ENCODE measurements at regions not wholly inside any gene's neighbourhood (a gene's known extent, or its start where the extent isn't known, plus 50 kb on each side); places are given as distances from the start of the nearest gene placed in this dataset.

DNA sequence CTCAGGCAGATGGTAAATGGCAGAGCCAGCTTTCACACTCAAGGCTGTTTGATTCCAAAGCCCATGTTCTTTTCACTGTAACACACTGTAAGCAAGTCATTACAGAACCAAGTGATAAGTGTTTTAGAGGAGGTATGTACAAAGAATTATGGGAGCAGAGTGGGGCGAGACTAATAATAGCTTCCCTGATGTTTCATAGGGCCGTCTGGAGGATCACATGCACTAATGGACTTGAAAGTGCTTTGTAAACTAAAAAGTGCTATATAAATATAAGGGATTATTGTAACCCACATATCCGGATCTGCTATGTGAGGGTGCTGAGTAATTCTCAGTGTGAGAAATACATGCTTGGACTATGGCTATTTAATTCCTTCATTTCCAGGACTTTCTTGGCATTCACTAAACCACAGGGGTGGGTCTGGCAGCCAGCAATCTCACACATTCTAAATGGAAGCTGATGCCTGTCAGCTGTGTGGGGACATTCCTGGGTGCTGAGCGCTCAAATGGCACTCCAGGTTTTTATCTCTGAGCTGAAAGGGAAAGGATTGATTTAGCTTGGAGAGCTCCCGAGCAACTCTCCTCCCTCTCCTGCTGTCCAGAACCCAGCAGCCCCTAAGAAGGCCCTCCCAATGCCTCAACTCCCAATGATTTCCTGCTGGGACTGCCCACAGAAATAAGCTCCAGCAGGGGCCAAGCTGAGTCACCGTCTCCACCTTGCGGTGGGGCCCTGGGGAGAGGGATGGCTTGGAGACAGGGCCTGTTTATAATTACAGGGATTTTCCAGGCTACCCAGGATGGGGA lies 222.8 kb downstream of the SOX11 start:
- DNase-seq (ENCODE audit: low read depth in 2 of 2, low spot score in 1 of 2), result no peak

DNA sequence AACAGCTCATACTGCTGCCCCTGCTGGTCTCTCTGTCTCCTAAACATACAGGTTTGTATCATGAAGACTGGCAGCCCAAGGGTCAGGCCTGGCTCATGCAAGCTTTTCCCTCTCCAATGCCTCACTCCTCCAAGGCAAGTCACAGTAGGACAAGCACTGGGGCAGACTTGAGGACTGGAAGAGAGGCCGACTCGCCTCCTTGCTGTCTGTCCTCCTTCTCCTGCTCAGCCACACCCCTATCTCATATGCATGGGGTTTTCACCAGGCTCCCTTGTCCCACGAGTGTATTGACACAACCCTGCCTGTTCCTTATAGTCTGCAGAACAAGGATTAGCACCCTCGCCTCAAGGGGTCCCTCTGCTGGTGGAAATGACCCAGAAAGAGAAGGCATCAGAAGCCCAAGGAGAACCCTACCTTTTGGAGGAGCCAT lies 223.7 kb downstream of the SOX11 start:
- DNase-seq (ENCODE audit: low read depth in 2 of 2, low spot score in 1 of 2), result no peak

DNA sequence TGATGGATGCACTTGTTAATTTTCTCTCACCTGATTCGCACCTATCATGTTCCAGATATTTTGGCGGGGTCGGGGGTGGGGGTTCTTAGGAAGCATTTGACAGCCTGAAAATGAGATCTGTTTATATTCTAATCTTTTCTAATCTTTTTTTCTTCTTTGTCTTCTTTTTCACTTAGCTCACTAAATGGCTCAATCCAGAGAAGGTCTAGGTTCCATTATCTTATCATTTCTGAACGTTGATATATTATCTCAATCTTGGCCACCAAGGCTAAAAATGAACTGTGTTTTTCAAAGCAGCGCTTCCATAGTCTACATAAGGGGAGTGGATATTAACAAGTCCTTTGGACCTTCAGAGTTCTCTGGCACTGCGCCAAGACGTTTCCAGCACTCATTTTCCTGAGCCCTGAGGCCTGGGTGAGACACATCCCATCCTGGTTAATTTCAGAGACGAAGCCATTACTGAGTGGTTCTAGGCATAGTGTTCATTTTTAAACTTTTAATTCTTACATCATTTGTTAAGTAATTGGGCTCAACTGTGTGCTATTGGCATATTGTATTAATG lies 229.0 kb downstream of the SOX11 start:
- no peak for DNase-seq (ENCODE audit: low read depth in 2 of 2, low spot score in 1 of 2)

DNA sequence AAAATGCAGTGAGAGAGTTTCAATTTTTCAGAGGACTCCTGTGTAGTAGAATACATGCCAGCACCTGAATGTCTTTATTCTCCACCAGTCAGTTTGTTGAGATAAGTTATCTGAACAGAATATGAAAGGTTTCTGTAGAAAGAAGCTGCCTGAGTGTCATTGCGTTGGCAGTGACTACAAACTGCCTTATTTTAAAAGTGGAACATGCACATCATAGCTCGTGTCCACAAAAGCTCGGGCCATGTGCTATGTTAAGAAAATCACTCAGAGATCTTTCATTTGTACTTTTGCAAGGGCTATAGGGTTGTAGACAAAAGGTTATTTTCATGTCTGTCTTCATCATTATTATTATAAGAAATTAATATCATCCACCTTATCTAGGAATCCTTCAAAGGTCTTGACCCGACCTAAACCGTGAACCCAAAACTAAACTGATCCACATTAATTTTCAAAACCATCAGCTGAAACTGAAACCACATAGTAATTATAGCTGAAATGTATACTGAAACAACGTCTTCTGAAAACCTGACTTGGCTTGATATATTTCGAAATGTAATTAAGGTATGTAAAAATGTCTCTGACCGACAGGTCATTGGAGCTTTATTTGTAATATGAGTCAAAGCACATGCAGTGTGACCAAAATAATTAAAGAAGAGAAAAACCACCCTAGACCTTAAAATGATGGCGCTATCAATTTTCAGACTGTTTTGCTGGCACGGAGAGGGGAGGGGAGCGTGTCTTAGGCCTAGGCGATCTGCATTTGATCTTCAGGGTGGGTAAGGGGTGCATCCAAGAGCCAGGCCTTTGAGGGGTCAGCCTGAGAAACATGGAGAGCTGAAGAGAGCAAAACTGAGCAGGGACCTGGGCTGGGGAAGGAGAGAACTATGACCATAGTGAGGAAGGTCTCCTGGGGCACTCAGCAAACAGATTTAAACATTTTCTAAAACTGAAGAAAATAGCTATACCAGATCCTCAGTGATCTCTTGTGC lies 232.1 kb downstream of the SOX11 start:
- no peak for DNase-seq (ENCODE audit: low read depth in 2 of 2, low spot score in 1 of 2)

DNA sequence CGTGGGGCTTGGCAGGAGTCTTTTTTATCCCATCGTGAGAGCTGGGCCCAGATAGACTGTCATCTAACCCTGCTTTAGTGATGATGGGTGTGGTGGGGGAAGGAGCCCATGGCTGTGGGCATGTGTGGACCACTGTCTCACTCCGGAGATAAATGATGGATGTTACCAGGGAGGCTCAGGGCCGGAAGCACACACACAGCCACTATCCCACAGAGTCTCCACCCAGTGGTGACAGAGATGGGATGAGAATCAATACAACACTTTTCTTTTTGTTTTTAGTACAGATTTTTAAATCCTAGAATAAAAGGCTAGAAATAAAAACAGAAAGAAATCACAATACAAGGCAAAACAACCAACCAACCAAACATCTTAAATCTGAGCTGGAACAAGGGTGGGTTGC lies 233.4 kb downstream of the SOX11 start:
- no peak for DNase-seq (ENCODE audit: low read depth in 2 of 2, low spot score in 1 of 2)

DNA sequence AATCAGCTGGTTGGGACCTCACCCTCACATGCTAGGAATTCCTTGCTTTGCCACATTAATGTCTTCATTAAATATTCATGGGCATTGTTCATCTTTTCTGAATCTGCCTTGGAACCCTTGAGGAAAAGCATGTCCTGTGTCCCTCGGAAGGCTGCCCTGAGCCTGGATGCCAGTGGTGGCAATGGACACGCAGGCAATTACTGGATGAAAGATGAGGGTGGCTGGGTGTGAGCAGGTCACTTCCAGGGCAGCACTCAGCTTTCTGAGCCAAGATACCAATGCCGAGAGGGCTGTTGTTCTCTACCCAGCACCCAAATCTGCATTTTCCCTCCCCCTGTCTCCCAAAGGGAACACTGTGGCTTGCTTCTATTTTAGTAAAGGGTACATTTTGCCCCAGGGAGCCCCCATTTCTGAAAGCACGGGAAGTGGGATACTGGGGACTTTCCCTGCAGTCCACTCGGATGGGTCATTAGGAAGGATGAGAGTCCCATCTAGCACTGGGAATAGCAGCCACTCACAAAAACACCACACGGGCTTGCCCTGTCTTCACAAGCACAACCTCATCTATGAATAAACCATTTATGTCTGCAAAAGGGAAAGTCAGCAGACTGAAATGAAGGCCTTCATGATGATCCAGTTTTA lies 234.8 kb downstream of the SOX11 start:
- DNase-seq (ENCODE audit: low read depth in 2 of 2, low spot score in 1 of 2), result no peak

DNA sequence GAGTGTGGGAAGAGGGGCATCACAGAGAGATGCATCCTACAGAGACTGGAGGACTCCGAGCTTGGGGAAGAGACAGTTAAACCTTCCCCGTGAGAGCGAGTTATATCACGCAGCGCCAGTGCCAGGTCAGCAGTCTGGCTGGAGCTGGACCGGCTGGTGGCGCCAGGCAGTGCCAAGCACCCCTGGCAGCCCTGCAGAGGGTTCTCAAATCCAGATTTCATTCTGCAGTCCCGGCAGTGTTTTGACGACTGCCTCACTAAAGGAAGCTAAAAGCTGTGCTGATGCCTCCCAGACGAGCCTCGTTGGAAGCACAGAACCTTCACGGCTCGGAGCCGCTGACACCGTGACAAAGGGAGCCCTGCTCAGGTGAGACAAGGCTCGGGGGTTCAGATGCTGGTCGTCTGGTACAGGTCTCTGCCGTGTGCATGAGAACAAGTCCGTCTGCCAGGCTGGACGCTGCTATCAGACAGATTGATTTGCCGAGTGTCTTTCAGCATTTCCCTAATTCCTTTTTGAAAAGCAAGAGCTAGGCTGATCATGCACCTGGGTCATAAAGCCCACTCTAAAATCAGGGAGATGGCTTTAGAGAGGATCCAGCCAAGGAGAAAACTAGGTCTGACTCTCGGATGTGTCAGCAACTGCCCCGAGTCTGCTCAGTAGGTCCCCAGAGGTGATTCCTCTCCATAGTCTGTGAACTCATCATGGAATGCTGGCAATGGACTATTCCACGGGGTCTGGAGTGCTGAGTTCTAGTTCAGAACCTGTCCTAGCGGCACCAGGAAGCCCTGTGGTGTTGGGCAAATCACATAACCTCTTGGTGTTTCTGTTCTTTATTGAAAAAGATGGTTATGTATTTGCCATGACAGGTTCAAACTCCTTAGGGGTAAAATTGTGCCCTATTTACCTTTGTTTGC lies 240.6 kb downstream of the SOX11 start:
- DNase-seq (ENCODE audit: low read depth in 2 of 2, low spot score in 1 of 2), result no peak

DNA sequence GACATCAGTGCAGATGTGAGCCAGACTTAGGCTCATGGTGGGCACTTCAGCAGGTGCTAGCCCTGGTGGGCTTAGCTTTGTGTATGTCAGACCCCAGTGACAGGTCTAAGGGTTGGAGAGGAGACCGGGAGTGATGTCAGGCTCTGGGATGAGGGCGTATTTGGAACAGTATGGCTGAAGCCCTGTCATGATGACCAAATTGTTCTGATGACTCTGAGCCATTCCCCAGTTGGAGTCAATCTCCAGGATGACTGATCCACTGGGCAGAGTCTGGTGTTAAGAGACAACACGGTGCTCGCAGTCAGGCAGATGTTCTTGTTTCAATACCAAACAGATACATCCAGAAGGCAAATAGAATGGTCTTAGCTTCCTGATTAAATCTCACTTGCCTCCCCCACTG lies 241.5 kb downstream of the SOX11 start:
- no peak for DNase-seq (ENCODE audit: low read depth in 2 of 2, low spot score in 1 of 2)

DNA sequence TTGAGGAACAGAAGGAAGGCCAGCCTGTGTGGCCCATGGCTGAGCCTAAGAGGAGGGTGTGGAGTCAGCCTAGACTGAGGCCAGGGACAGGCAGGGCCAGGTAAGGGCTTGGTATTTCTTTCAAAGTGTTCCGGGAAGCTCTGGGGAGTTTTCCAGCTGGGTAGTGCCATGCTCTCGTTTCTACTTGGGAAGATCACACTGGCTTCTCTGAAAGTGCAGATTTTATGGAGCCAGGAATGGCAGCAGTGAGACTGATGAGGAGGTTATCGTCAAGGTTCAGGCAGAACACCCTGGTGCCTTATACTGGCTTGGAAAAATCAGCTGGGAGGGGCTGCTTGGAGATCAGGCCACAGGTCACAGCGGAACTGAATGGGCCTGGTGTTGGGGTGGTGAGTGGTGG lies 245.1 kb downstream of the SOX11 start:
- no peak for DNase-seq (ENCODE audit: low read depth in 2 of 2, low spot score in 1 of 2)

DNA sequence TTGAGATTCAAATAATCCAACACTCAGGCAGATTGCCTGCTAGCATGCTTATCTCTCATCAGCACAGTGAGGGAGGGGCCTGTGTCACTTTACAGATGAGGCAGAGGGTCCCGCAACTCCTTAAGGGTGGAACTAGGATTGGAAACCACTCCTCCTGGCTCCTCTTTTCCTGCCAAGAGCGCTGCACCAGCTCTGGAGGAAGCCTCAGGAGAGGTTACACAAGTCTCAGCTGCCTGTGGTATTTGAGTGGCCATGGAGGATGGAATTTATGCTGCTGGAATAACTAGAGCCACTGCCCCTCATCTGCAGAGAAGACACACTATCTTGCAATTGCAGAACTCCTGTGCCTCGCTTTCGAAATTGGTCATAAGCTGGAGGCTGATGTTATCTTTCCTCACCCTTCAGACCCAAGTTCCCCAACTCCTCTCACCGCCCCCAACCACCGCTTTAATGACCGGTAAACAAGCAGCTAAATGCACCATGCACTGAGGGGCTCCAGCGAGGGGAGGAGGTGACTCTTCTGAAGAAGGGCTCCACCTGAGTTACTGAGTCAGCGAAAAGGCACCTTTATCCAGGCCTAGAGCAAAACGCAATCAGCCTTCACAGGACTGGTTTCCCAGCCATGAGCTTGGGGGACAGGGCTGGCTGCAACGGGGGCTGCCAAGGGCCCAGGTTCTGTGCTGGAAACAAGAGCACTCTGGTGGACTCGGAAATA lies 245.8 kb downstream of the SOX11 start:
- no peak for DNase-seq (ENCODE audit: low read depth in 2 of 2, low spot score in 1 of 2)

DNA sequence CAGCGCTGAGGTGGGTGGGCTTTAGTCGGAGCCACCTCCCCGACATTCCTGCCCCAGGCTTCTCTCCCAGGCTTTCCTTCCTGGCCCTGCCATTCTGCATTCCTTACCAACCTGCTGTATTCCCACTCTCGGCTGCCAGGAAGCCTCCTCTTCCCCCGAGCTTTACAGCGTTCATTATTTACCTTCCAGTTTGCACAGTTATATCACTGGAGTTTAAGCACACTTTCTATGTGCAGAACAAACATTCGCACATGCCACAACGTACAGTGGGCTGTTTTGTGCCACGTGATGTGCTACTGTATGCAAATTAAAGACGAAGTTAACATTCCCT lies 246.3 kb downstream of the SOX11 start:
- no peak for DNase-seq (ENCODE audit: low read depth in 2 of 2, low spot score in 1 of 2)

DNA sequence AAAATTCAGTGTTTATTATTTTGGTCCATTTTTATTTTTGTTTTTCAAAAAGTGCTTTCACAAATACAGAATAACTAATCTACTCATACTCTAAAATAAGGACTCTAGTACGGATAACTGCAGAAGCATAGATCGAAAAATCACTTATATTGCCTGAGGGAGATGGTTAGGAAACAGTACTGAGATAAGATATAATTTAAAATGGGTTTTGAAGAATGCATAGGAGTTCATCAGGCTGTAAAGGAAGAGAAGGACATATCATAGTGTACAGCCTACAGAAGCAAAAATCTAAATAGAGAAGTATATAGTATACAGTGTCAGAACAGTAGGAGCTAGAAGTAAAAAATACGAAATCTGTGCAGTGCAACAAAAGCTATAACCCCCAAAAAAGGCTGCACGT lies 247.4 kb downstream of the SOX11 start:
- DNase-seq (ENCODE audit: low read depth in 2 of 2, low spot score in 1 of 2), result no peak

DNA sequence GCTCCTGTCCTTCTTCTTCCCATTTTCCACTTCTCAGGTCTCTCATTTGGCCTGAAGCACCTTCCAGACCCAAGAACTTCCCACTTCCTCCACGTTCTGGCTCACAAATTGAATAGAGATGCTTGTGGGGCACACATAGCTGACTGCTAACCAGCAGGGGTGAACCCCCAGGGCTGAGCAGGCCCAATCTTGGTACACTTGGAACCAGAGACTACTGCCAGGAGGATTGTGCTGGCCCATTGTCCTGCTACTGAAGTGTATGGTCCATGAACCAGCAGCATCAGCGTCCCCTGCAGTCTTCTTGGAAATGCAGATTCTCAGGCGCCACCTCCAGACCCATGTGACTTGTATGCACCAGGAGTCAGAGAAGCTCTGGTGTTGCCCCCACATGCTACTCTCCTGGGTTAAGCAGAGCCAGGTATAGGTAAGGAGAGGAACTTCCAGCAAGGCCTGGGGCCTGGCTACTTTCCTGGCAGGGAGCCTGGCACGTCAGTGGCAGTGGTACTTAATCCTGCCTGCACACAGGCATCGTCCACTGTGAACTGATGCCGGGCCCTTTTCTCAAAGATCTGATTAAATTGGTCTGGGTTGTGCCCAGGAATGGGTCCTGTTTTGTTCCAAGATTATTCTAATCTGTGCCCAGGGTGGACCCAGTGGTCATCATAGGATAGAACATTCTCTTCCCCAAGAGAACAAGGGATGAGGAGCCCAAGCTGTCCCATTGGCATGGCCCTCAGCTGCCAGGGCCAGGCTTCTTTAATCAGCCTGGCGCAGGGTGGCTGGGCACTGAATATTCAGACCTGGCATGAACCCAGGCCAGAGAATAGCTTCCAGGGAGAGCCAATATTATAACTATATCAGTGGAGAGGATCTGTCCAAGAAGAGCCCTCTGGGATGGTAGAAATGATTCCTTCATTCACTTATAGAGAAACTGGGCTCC lies 248.7 kb downstream of the SOX11 start:
- DNase-seq (ENCODE audit: low read depth in 2 of 2, low spot score in 1 of 2), result no peak

DNA sequence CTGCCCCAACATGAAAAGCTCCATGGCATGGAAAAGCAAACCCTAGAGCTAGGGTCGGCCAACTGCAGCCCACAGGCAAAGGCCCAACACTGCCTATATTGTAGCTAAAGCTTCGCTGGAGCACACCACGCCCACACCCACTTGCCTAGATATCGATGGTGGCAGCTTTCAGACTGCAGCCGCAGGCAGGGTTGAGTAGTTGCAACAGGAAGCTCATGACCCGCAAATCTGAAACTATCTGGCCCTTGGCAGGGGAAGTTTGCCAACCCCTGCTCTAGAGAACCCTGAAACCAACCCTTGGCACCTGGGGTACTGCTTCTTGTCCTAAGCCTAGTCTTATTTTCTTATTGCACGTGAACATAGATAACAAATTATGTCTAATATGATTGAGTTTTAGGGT lies 250.0 kb downstream of the SOX11 start:
- DNase-seq (ENCODE audit: low read depth in 2 of 2, low spot score in 1 of 2), result no peak

DNA sequence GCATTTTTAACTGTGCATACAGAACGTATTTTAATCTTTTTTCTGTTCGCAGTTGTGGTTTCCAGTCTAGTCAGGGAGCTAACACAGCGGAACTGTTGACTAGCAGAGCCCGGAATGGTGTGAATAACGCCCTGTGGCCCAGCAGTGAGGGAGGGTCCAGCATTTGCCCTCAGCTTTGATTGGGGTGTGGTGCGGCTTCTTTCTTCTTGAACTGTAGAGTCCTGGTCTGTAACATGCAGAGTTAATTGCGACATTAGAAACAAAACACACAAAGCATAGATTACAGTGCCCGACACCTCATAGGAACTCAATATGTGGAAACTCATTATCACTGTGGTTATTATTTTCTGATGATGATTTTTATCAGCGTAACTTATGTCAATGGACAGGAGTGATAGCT lies 253.6 kb downstream of the SOX11 start:
- no peak for DNase-seq (ENCODE audit: low read depth in 2 of 2, low spot score in 1 of 2)

DNA sequence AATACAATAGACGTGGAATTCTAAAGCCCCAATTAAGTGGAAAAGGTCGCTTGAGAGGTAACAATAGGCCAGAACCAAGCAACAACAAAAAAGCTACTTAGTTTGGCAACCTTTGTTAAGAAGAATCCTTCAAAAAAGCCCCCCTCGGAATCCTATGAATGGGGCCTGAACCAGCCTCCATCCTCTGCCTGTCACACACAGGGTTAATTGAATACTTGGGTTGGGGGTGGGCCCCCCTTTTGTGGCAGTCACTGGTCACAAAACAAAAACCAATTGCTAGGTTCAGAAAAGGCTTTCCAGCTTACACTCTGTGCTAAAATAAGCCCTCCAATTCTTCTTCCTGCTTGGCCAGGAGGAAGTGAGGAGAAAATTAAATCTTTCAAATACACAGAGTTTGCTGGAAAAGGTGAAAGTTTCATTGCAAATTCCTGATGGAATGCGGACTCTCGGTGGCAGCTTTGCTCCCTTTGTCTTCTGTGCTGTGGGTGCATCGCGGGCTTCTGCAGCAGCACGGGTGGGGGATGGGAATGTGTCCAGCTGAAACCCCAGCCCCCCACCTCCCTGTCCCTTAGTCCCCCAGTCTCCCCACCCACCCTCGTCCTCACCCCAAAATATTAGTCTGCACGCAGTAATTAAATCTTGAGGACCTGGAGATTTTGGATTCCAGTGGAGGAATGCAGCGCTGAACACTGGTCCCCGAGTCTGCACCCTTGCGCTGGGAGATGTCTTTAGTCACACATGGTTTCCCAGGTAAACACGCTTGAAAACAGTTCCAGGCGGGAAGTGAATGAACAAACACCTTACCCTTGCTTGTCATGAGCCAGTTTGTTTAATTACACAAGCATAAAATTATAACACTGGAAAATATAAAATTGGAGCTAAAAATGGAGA lies 254.3 kb downstream of the SOX11 start:
- no peak for DNase-seq (ENCODE audit: low read depth in 2 of 2, low spot score in 1 of 2)

DNA sequence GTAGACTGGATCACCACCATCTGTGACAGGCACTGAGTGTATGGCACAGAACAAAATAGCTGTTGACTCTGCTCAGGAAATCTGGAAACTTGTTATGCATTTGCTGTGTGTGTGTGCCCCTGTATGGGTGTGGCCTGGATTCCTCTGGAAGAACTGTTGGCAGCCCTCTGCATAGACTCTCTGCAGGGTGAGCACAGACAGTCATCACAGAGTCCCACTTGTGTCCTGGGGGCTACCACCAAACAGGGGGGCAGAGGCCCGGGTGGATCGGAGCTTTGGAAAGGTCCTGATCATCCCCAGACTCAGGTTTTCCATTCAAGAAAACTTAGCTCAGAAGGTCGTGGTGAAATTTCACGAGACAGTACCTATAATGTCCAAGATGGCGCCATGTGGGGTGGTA lies 258.6 kb downstream of the SOX11 start:
- no peak for DNase-seq (ENCODE audit: low read depth in 2 of 2, low spot score in 1 of 2)

DNA sequence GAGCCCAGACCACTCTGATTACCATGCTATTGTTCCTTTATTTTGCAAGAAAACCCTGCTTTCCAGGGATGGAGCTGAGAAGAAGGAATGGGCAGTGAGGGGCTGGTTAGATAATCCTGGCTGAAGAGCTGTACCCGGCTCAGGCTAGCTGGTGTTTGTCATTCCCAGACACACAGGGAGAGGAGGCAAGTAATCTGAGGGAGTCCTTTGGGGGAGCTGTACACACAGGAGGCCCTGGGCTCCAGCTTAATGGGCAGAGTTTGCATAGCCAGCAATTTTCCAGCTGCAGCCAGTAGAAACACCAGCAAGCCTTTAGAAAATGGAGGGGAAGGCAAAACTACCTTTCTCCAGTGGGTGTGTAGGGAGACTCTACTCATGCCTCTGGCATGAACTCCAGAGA lies 259.3 kb downstream of the SOX11 start:
- DNase-seq (ENCODE audit: low read depth in 2 of 2, low spot score in 1 of 2), result no peak
